ENCODE measurements at regions not wholly inside any gene's neighbourhood (a gene's known extent, or its start where the extent isn't known, plus 50 kb on each side); places are given as distances from the start of the nearest gene placed in this dataset.

DNA sequence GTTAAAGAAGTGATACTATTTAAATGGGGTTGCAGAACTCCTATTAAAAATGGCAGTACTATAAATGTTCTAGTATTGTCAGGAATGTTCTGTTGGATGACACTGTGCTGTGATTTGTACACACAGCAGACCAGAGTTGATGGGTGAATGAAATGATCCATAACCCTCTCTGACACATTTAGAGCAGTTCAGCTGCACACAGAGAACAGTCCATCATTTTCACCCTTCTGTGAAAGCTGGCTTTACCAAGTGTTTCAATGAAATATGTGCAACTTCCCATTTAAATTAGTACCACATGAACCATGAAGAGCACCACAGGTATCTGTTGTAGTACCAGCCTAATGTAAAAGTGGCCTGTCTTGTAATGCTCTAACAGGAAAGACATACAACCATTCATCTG lies 981.4 kb downstream of the TMEM182 start:
- no peaks in the 10 kb centered on the region for H3K27me3 ChIP-seq
- H3K27ac ChIP-seq: no peak overlapping the region
- TF ChIP-seq CTCF (IDR thresholded peaks at IDR 0.05) (no peak), POLR2A (IDR thresholded peaks at IDR 0.05) (no peak)
- no peaks in the 10 kb centered on the region for H3K9me3 ChIP-seq
- DNase-seq: no peak
- no peaks in the 10 kb centered on the region for H3K4me1 ChIP-seq
- H3K4me3 ChIP-seq: no peak overlapping the region
- H3K36me3 ChIP-seq: no peaks in the 10 kb centered on the region

DNA sequence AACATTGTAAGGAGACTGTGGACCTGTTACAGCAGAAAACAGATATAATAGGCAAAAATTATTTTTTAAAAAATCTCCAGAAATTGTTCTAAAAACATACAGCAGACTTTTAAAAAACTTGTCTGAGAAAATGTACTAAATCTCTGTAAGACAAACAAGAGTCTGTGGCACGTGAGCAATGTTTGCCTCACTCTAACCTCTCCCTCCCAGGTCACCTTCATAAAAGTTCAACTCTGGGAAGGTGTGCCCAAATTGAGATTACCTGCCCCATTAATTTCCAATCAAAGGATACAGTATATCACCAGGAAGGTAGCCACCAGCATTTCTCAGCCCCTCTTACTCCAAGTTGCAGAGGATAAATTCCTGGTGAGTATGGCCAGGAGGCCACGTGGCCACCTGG lies 992.7 kb downstream of the TMEM182 start:
- Histone ChIP-seq H3K4me1 (no peaks in the 10 kb centered on the region), H3K27ac (no peak overlapping the region), H3K36me3 (no peaks in the 10 kb centered on the region), H3K27me3 (no peaks in the 10 kb centered on the region), H3K9me3 (no peaks in the 10 kb centered on the region), H3K4me3 (no peak overlapping the region)
- no peak for DNase-seq
- TF ChIP-seq CTCF (IDR thresholded peaks at IDR 0.05) (no peak), POLR2A (IDR thresholded peaks at IDR 0.05) (no peak)

- H3K9me3 ChIP-seq: no peaks in the 10 kb centered on the region
- no peaks in the 10 kb centered on the region for H3K4me1 ChIP-seq
- no peak for TF ChIP-seq CTCF (IDR thresholded peaks at IDR 0.05)
- no peak for TF ChIP-seq POLR2A (IDR thresholded peaks at IDR 0.05)
- H3K27me3 ChIP-seq: no peaks in the 10 kb centered on the region
- DNase-seq: no peak
- H3K36me3 ChIP-seq: no peaks in the 10 kb centered on the region
- no peak overlapping the region for H3K27ac ChIP-seq
- no peak overlapping the region for H3K4me3 ChIP-seq
These were observed 1012.1 kb downstream of the TMEM182 start for GRCh38 chr2:103773884-103774283.

DNA sequence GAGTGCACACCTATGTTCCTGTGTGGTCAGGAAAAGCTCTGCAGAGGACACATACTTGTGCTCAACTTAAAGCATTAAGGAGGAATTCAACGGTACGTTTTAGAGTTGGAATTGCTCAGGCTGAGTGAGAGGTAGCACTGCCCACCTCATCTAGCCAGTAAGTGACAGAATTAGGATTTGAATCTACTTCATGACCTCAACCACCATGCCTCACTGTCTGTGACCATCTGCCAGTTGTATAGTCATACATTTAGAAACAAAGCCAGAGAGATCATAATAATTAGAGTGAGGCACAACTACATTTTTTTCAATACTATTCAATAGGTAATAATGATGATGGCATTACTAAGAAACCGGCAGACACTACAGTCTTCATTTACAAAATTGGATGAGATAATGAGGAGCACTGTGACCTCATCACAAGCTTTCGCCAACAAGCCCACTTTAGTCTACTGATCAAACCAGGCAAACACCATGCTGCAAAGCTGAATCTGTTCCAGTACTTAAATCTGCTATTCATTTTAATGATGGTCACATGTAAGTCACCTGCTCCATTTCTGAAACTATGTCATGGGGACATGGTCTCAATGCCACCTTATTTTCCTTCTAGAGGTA lies 1018.4 kb downstream of the TMEM182 start:
- no peak for TF ChIP-seq POLR2A (IDR thresholded peaks at IDR 0.05)
- TF ChIP-seq CTCF (IDR thresholded peaks at IDR 0.05): no peak
- Histone ChIP-seq H3K4me3 (no peak overlapping the region), H3K36me3 (no peaks in the 10 kb centered on the region), H3K27ac (no peak overlapping the region), H3K27me3 (no peaks in the 10 kb centered on the region), H3K4me1 (no peaks in the 10 kb centered on the region), H3K9me3 (no peaks in the 10 kb centered on the region)
- DNase-seq: no peak

GRCh38 chr2:103781313-103781712 lies 1019.5 kb downstream of the TMEM182 start:
- Histone ChIP-seq H3K4me1 (no peaks in the 10 kb centered on the region), H3K27ac (no peak overlapping the region), H3K9me3 (no peaks in the 10 kb centered on the region), H3K36me3 (no peaks in the 10 kb centered on the region), H3K27me3 (no peaks in the 10 kb centered on the region), H3K4me3 (no peak overlapping the region)
- no peak for DNase-seq
- no peak for TF ChIP-seq POLR2A (IDR thresholded peaks at IDR 0.05)
- TF ChIP-seq CTCF (IDR thresholded peaks at IDR 0.05): no peak

DNA sequence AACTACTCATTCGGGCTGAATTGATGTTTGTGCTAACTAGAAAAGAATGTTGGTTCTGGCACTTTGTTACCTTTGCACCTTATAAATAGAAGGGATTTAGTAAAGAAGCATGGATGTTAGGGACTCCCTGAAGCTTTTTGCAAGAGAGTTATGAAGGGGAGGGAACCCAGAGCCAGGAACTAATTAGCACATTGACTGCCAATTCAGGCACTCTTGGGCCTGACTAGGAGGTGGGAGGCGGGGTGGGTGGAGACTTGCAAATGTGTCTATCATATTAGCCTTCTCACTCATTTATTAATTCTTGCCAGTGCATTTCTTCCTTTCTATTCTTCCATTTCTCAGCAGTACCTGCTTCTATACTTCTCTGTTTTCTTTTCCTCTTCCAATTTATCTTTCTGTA lies 1022.4 kb downstream of the TMEM182 start:
- no peaks in the 10 kb centered on the region for H3K9me3 ChIP-seq
- H3K27ac ChIP-seq: no peak overlapping the region
- H3K4me1 ChIP-seq: no peaks in the 10 kb centered on the region
- no peaks in the 10 kb centered on the region for H3K27me3 ChIP-seq
- no peaks in the 10 kb centered on the region for H3K36me3 ChIP-seq
- no peak overlapping the region for H3K4me3 ChIP-seq
- DNase-seq: no peak
- TF ChIP-seq CTCF (IDR thresholded peaks at IDR 0.05): no peak
- TF ChIP-seq POLR2A (IDR thresholded peaks at IDR 0.05): no peak

Measured in Peyer's patch (tissue), 4 donors.